ENCODE measurements at regions not wholly inside any gene's neighbourhood (a gene's known extent, or its start where the extent isn't known, plus 50 kb on each side); places are given as distances from the start of the nearest gene placed in this dataset.
A peak's percentile ranks its signal among the peaks of the same experiment; 100 is the strongest.
"Not testable (repeated sequence)": the region's sequence is repeated elsewhere in the genome, so short reads cannot be mapped to it uniquely, and the experiment has no call there.

- H3K4me3 ChIP-seq = no peak overlapping the region
- H3K36me3 ChIP-seq = no peaks in the 10 kb centered on the region
- peak in 1 of 2 donors; percentile 53 for ATAC-seq (ENCODE audit: low FRiP score in 2 of 2)
- no peak for TF ChIP-seq EP300 (IDR thresholded peaks at IDR 0.05)
- TF ChIP-seq POLR2AphosphoS5 (IDR thresholded peaks at IDR 0.05) = no peak
- TF ChIP-seq CTCF (IDR thresholded peaks at IDR 0.05) = no peak
- no peak for TF ChIP-seq POLR2A (IDR thresholded peaks at IDR 0.05)
- peaks cover 0 to 6% (median 3%) of the 10 kb centered on the region in 4 donors for H3K9me3 ChIP-seq
- WGBS, 2 donors = 92% methylated on average over 1 of the region's 1 CpG
- DNase-seq = no peak
- no peaks in the 10 kb centered on the region for H3K27me3 ChIP-seq
- no peaks in the 10 kb centered on the region for H3K4me1 ChIP-seq
- H3K27ac ChIP-seq = no peak overlapping the region
Observed at GRCh38 chr4:158036998-158037397, 135.8 kb downstream of the GASK1B start.

GRCh38 chr4:158035662-158036195, 137.1 kb downstream of the GASK1B start:
- Histone ChIP-seq H3K36me3 (no peaks in the 10 kb centered on the region), H3K4me1 (no peaks in the 10 kb centered on the region), H3K9me3 (peaks cover 0 to 6% (median 3%) of the 10 kb centered on the region in 4 donors), H3K27me3 (no peaks in the 10 kb centered on the region), H3K4me3 (no peak overlapping the region), H3K27ac (no peak overlapping the region)
- WGBS, 2 donors = 86 to 96% methylated on average over 2 of the region's 2 CpGs
- no peak for ATAC-seq (ENCODE audit: low FRiP score in 2 of 2)
- DNase-seq = no peak
- TF ChIP-seq POLR2A (IDR thresholded peaks at IDR 0.05) = no peak

- Histone ChIP-seq H3K4me1 (no peaks in the 10 kb centered on the region), H3K4me3 (no peak overlapping the region), H3K36me3 (no peaks in the 10 kb centered on the region), H3K9me3 (peaks cover 0 to 6% (median 3%) of the 10 kb centered on the region in 4 donors), H3K27me3 (no peaks in the 10 kb centered on the region), H3K27ac (peak overlapping the region in 1 of 4 donors; percentile 15)
- TF ChIP-seq POLR2AphosphoS5 (IDR thresholded peaks at IDR 0.05) = no peak
- TF ChIP-seq CTCF (IDR thresholded peaks at IDR 0.05) = no peak
- TF ChIP-seq POLR2A (IDR thresholded peaks at IDR 0.05) = no peak
- TF ChIP-seq EP300 (IDR thresholded peaks at IDR 0.05) = no peak
- peak in 1 of 2 donors; percentile 83 for ATAC-seq (ENCODE audit: low FRiP score in 2 of 2)
- no peak for DNase-seq
- WGBS, 2 donors = 43 to 56% methylated on average over 5 of the region's 5 CpGs
Observed at GRCh38 chr4:158033416-158034120, 139.3 kb downstream of the GASK1B start.

- H3K27ac ChIP-seq = peak overlapping the region in 1 of 4 donors; percentile 15
- H3K27me3 ChIP-seq = no peaks in the 10 kb centered on the region
- no peak overlapping the region for H3K4me3 ChIP-seq
- peaks cover 0 to 8% (median 2%) of the 10 kb centered on the region in 4 donors for H3K9me3 ChIP-seq
- no peaks in the 10 kb centered on the region for H3K36me3 ChIP-seq
- DNase-seq = no peak
- H3K4me1 ChIP-seq = no peaks in the 10 kb centered on the region
- TF ChIP-seq POLR2A (IDR thresholded peaks at IDR 0.05) = no peak
- no peak for TF ChIP-seq POLR2AphosphoS5 (IDR thresholded peaks at IDR 0.05)
- TF ChIP-seq CTCF (IDR thresholded peaks at IDR 0.05) = no peak
- no peak for TF ChIP-seq EP300 (IDR thresholded peaks at IDR 0.05)
- ATAC-seq (ENCODE audit: low FRiP score in 2 of 2) = no peak
- 55 to 60% methylated on average over 4 of the region's 4 CpGs for WGBS, 2 donors
Observed at GRCh38 chr4:158032733-158033415, 140.0 kb downstream of the GASK1B start.

GRCh38 chr4:158028381-158028780, 144.4 kb downstream of the GASK1B start:
- H3K9me3 ChIP-seq; H3K4me1 ChIP-seq; DNase-seq; H3K27ac ChIP-seq; H3K36me3 ChIP-seq; H3K4me3 ChIP-seq; H3K27me3 ChIP-seq; ATAC-seq (ENCODE audit: low FRiP score in 2 of 2): not testable (repeated sequence)

Data from upper lobe of left lung (tissue), 6 donors.